HG03571 (cell line): ENCODE measurements at regions not wholly inside any gene's neighbourhood (a gene's known extent, or its start where the extent isn't known, plus 50 kb on each side); places are given as distances from the start of the nearest gene placed in this dataset.

ENCODE experiments used
- ATAC-seq: cut with Tn5 transposase; IDR thresholded peaks from one replicate; pipeline ENCODE4 v1.9.1; 2021; ENCODE audit not compliant: unreplicated experiment

DNA sequence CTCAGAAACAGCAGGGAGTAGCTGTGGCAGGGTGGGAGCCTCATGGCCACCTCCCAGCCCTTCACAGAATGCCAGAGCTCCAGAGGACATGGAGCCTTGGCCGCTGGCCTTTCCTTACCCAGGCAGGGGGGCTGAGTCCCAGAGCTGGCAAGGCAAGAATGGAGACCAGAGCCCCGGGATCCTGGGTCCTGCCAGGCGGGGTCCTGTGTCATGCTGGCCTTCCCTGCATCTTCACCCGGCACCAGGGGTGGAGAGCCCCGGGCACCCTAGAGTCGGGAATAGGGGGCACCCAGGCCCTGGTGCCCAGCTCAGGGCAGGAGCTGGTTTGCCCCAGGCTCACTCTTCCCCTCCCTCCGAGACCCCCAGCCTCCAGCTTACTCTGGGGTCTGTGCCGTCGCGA lies 519.9 kb downstream of the TBC1D22A start:
- ATAC-seq: no peak

GRCh38 chr22:47281126-47282106 lies 519.0 kb downstream of the TBC1D22A start:
- ATAC-seq: no peak

- ATAC-seq: no peak
Measured at GRCh38 chr22:47280301-47280700, 517.9 kb downstream of the TBC1D22A start.

- no peak for ATAC-seq
Measured at GRCh38 chr22:47279746-47280145, 517.3 kb downstream of the TBC1D22A start.

GRCh38 chr22:47279337-47279736 lies 516.9 kb downstream of the TBC1D22A start:
- ATAC-seq: no peak

GRCh38 chr22:47278655-47279054 lies 516.2 kb downstream of the TBC1D22A start:
- ATAC-seq: no peak

DNA sequence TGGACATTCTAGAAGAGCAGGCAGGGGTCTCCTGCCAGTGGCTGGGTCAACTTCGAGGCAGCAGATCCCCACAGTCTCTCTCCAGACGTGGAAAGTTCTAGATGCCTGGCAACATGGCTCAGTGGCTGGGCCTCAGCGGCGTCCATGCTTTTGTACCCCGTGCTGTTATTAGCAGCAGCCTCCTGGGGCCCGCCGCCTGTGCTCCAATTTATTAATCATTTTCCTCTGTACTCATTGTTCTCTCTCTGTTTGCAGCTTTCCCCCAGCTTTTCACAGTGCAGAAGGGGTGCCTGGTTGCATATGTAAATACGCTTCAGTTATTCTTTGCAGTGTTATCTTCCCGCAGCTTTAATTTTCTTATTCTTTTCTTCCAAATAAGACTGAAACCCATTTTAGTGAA lies 515.1 kb downstream of the TBC1D22A start:
- ATAC-seq: no peak

- ATAC-seq: no peak
Measured at GRCh38 chr22:47276991-47277390, 514.5 kb downstream of the TBC1D22A start.

- no peak for ATAC-seq
Measured at GRCh38 chr22:47276450-47276820, 514.0 kb downstream of the TBC1D22A start.

DNA sequence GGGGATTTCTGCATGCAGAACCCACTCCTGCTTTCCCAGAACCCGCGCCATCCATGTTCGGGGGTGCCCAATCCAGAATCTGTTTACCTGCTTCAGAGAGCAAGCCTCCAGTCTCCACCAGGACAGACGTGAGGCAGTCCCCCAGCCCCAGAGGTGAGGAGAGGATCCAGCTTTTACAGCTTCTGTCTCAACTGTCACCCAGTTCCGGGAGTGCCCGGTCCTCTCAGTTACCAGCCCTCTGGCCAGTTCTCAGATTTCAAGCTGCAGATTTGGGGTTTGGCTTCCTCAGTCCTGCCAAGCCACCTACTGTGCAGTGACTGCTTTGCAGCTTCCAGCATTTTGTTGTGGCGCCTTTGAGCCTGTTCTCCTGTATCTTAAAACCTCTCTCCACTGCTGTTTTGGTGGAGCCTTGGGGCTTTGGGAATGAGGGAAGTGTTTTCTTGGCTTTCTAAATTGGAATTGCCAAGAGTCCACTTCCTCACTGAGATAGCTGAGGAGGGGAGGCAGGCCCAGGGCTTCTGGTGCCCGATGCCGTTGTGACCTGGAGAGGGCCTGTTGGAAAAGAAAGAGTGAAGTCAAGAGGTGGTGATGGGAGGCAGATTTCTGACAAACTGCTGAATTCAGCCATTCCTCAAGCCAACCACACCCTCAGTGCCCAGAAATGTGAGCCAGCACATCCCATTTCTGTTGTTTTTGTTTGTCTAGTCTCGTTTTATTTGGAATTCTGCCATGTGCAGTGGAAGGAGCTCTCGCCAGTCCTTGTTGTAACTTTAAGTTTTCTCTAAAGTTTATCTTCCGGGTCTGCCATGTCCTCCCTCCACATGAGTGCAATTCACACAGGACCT lies 513.4 kb downstream of the TBC1D22A start:
- no peak for ATAC-seq

DNA sequence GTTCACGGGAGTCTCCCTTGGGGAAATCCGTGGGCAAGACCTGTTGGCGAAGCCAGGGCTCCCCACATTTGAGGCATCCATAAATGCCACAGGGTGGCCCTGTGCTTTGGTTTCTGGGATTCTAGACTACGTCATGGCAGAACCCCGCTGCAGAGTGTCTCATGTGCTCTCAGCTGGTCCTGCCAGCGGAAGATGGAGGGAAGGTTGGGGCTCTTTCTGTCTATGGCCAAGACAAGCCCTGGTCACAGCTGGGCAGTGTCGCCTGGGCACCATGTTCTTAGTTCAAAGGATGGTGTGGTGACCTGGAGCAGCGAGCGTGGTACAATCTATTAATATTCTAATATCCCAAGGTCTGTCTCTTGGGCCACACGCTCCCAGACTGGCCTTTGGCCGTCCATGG lies 511.7 kb downstream of the TBC1D22A start:
- ATAC-seq: no peak

DNA sequence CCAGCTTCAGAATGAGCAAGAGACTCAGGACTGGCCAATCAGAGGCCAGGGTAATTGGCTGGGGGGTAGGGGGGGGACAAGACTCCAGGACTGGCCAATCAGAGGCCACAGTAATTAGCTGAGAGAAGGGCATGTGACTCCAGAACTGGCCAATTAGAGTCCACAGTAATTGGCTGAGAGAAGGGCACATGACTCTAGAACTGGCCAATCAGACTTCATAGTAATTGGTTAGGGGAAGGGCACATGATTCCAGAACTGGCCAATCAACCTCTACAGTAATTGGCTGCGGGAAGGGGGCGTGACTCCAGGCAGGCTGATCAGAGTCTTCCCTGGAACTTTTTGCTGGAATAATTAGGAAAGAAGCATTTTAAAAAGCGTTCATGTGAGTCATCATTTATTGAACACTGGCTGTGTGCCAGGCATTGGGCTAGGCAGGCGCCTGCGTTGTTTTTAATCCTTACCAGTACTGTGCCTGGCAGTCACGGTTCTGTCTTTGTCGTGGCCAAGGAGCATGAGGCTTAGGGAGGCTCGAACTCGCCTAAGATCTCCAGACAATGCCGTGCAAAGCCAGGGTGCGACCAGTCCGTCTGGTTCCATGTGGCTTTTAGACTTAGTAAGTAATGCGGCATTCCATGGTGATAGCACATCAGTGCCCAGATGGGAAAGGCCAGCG lies 508.1 kb downstream of the TBC1D22A start:
- ATAC-seq: no peak

DNA sequence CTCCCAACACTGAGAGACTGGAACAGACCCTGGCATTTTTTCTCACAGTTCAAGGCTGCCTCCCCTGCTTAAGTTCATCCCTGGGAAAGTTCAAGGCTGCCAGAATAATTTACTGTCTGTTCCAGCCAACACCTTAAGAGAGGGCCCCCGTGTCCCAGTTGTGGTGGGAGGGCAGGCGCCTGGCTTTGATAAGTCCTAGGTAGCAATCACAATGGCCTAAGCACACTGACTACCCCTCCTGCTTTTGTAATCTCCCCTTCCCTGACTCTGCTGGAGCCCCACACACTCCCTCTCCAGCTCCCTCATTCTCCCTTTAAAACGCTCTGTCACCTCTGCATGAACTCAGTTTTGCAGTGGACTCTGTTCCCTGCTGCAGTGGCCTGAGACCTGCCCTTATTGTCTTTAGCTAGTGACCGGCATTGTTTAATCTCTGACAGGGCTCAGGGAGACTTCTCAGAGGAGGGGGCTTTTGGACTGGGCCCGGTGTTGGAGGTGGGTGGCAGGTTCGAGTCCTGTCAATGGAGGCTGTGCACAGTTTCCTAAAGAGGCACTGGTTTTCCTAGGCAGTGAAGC lies 507.2 kb downstream of the TBC1D22A start:
- no peak for ATAC-seq

DNA sequence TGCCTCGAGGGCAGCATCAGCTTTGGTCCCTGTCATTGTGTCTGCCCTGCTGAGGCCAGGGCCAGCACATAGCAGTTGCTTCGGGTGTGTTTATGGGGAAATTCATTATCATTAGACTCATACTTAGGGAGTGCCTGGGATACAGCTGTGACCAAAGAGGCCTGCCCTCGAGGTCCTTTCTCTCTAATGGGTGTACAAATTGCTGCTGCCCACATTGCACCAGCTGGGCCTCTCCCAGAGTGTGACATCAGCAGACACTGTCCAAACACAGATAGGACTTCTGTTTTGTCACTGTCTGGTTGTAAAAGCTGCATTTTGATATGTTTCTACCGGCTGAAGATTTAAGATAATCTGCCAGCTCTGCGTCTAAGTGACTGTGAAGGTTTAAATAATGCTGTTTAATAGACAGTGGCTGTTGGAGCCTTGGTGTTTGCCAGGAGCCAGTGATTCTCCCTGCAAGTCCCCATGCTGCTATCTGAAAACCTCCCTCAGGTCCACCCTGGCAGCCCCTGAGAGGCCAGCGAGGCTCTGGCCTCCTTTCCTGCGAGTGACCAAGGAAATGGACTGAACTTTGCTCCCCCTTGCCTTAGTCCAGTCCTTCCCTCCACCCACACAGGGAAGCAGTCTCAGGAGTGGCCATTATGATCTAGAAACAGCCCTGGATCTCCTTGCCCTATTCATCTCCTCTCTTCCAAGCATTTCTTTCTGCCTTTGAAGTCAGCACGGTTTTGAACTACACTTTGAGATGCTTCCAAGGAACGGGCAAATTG lies 505.2 kb downstream of the TBC1D22A start:
- no peak for ATAC-seq

GRCh38 chr22:47266329-47266728 lies 503.9 kb downstream of the TBC1D22A start:
- no peak for ATAC-seq

DNA sequence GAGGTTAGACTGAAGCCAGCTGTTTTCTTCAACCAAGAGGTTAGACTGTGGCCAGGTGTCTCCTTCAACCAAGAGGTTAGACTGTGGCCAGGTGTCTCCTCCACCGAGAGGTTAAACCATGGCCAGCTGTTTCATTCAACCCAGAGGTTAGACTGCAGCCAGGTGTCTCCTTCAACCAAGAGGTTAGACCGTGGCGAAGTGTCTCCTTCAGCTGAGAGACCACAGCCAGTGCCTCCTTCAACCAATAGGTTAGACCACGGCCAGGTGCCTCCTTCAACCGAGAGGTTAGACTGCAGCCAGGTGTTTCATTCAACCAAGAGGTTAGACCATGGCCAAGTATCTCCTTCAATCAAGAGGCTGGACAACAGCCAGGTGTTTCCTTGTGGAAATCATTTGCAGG lies 498.1 kb downstream of the TBC1D22A start:
- no peak for ATAC-seq

DNA sequence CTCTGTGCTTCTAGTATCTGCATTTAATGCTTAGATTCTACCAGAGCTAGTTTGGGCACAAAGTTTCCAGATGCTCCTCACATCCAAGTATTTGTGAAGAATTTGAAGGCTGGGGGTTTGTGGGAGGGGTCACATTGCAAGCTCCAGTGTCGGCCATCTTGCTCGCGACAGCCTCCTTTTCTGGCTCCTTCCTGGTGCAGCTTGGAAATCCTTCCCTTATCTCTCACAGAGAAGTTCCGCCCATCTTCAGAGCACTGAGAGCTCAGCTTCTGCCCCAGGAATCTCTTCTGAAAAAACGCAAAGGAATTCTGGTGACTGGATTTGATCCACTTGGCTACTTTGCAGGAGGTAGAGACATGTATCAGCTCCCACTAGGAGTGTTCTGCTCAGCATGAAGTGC lies 497.5 kb downstream of the TBC1D22A start:
- ATAC-seq: no peak

DNA sequence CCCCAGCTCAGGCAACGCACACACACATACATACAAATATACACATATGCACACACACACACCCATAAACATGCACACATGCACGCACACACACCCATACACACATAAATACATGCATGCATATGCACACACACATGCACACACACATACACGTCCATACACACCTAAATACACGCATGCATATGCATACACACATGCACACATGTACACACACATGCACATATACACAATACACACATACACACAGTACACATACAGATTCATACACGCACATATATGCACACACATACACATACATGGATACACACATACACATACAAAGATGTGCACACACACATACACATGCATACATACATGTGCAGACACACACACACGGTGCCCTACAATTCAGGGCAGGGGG lies 496.6 kb downstream of the TBC1D22A start:
- no peak for ATAC-seq

GRCh38 chr22:47257976-47258375 lies 495.5 kb downstream of the TBC1D22A start:
- ATAC-seq: no peak

GRCh38 chr22:47257566-47257965 lies 495.1 kb downstream of the TBC1D22A start:
- no peak for ATAC-seq
